Neural cell (in vitro differentiated cells): ENCODE measurements at regions not wholly inside any gene's neighbourhood (a gene's known extent, or its start where the extent isn't known, plus 50 kb on each side); places are given as distances from the start of the nearest gene placed in this dataset.

Experiments
- H2AFZ ChIP-seq: fragments of 200-600, 300-800 bp; sonication (generic), shearing (Covaris generic); 2 replicates; pipeline ENCODE4 v1.6.0; 2014; ENCODE audit warnings: low read depth, mild to moderate bottlenecking, antibody characterized with exemption, low read length, moderate library complexity
- H3F3A ChIP-seq: fragments of 200-600 bp; shearing (Covaris generic); 2 replicates; pipeline ENCODE4 v1.6.1; 2016; ENCODE audit warnings: mild to moderate bottlenecking, moderate library complexity, mixed read lengths, antibody characterized with exemption, low read length; ENCODE audit not compliant: insufficient read depth, poor library complexity, severe bottlenecking
- H3K27ac ChIP-seq: fragments of 200-600, 300-800 bp; sonication (generic), shearing (Covaris generic); 2 replicates; pipeline ENCODE4 v1.5.1; 2014; ENCODE audit warnings: mild to moderate bottlenecking, low read length, moderate library complexity
- H3K27me3 ChIP-seq: fragments of 300-800, 200-600 bp; sonication (generic), shearing (Covaris generic); 2 replicates; pipeline ENCODE4 v1.6.0; 2014; ENCODE audit warnings: mild to moderate bottlenecking, low read depth, low read length, moderate library complexity; ENCODE audit not compliant: insufficient read depth
- H3K36me3 ChIP-seq: fragments of 300-800, 200-600 bp; sonication (generic), shearing (Covaris generic); 2 replicates; pipeline ENCODE4 v1.5.1; 2014; ENCODE audit warnings: mild to moderate bottlenecking, antibody characterized with exemption, low read length, moderate library complexity; ENCODE audit not compliant: insufficient read depth
- H3K4me2 ChIP-seq: fragments of 300-800, 200-600 bp; sonication (generic), shearing (Covaris generic); 2 replicates; pipeline ENCODE4 v1.6.0; 2014; ENCODE audit warnings: mild to moderate bottlenecking, low read length
- H3K4me3 ChIP-seq: fragments of 300-800, 200-600 bp; sonication (generic), shearing (Covaris generic); 2 replicates; pipeline ENCODE4 v1.5.1; 2014; ENCODE audit warnings: mild to moderate bottlenecking, low read length, moderate library complexity
- H3K79me2 ChIP-seq: fragments of 200-600 bp; shearing (Covaris generic); replicated peaks from 2 replicates; pipeline ENCODE4 v1.6.0; 2014; ENCODE audit warnings: mild to moderate bottlenecking, low read length, moderate library complexity; ENCODE audit not compliant: insufficient read depth
- H3K9ac ChIP-seq: fragments of 300-800, 200-600 bp; sonication (generic), shearing (Covaris generic); 2 replicates; pipeline ENCODE4 v1.6.1; 2016; ENCODE audit warnings: mild to moderate bottlenecking, low read length, mixed read lengths
- H3K9me2 ChIP-seq: fragments of 200-600 bp; shearing (Covaris generic); 2 replicates; pipeline ENCODE4 v1.6.1; 2016; ENCODE audit warnings: mild to moderate bottlenecking, low read length, mixed read lengths; ENCODE audit not compliant: insufficient read depth
- H3K9me3 ChIP-seq: fragments of 200-600, 300-800 bp; sonication (generic), shearing (Covaris generic); 2 replicates; pipeline ENCODE4 v1.6.1; 2016; ENCODE audit warnings: mild to moderate bottlenecking, mixed run types, low read length, moderate library complexity, mixed read lengths
- H4K20me1 ChIP-seq: fragments of 200-600 bp; shearing (Covaris generic); 2 replicates; pipeline ENCODE4 v1.6.1; 2016; ENCODE audit warnings: mild to moderate bottlenecking, mixed run types; ENCODE audit not compliant: insufficient read depth
- CTCF ChIP-seq: fragments of 450-650 bp; IDR thresholded peaks from 2 replicates; pipeline ENCODE4 v1.5.1; 2014; ENCODE audit warnings: antibody characterized with exemption, mild to moderate bottlenecking, moderate library complexity; ENCODE audit not compliant: poor library complexity, severe bottlenecking
- EP300 ChIP-seq: fragments of 450-650 bp; conservative IDR thresholded peaks from 2 replicates; pipeline ENCODE4 v1.6.1; 2014; ENCODE audit warnings: antibody characterized with exemption, mild to moderate bottlenecking, moderate library complexity; ENCODE audit not compliant: poor library complexity, severe bottlenecking
- EZH2 ChIP-seq: fragments of 200-600, 300-800 bp; shearing (Covaris generic), sonication (generic); IDR thresholded peaks from 2 replicates; pipeline ENCODE4 v1.6.1; 2014; ENCODE audit warnings: antibody characterized with exemption, low read length, borderline replicate concordance, mild to moderate bottlenecking; ENCODE audit not compliant: insufficient read depth, poor library complexity, severe bottlenecking
- MXI1 ChIP-seq: fragments of 450-650 bp; conservative IDR thresholded peaks from 2 replicates; pipeline ENCODE4 v1.6.1; 2014; ENCODE audit warnings: antibody characterized with exemption, mild to moderate bottlenecking; ENCODE audit not compliant: poor library complexity, severe bottlenecking
- POLR2AphosphoS5 ChIP-seq: IDR thresholded peaks from 2 replicates; pipeline ENCODE4 v1.6.1; 2012
- RAD21 ChIP-seq: fragments of 450-650 bp; conservative IDR thresholded peaks from 2 replicates; pipeline ENCODE4 v1.6.1; 2014; ENCODE audit warnings: antibody characterized with exemption, mild to moderate bottlenecking, moderate library complexity
- SMC3 ChIP-seq: fragments of 450-650 bp; conservative IDR thresholded peaks from 2 replicates; pipeline ENCODE4 v1.6.1; 2014; ENCODE audit warnings: antibody characterized with exemption, mild to moderate bottlenecking, moderate library complexity; ENCODE audit not compliant: poor library complexity
- TAF1 ChIP-seq: IDR thresholded peaks from 2 replicates; pipeline ENCODE4 v1.6.1; 2012; ENCODE audit warnings: low read depth
- TF ChIP-seq, protein P1 (sequence below): IDR thresholded peaks from 2 replicates; pipeline ENCODE4 v1.6.1; 2012; ENCODE audit warnings: borderline replicate concordance

- peak; percentile 91 for TF ChIP-seq SMC3
- no peak for TF ChIP-seq MXI1
- peak; percentile 93 for TF ChIP-seq CTCF
- no peak for TF ChIP-seq TAF1
- TF ChIP-seq RAD21, result peak; percentile 94
- no peaks in the 10 kb centered on the region for H3K79me2 ChIP-seq
- no peak overlapping the region for H3K27ac ChIP-seq
- H3F3A ChIP-seq, result no peaks in the 10 kb centered on the region
- H3K4me3 ChIP-seq, result no peak overlapping the region
- no peaks in the 10 kb centered on the region for H4K20me1 ChIP-seq
- H2AFZ ChIP-seq, result no peak overlapping the region
- no peak overlapping the region for H3K9ac ChIP-seq
- H3K4me2 ChIP-seq, result no peak overlapping the region
- H3K36me3 ChIP-seq, result no peaks in the 10 kb centered on the region
- H3K9me2 ChIP-seq, result no peaks in the 10 kb centered on the region
- no peaks in the 10 kb centered on the region for H3K9me3 ChIP-seq
- no peaks in the 10 kb centered on the region for H3K27me3 ChIP-seq
Measured at GRCh38 chr20:60210779-60211617, 252.8 kb downstream of the CDH26 start.

DNA sequence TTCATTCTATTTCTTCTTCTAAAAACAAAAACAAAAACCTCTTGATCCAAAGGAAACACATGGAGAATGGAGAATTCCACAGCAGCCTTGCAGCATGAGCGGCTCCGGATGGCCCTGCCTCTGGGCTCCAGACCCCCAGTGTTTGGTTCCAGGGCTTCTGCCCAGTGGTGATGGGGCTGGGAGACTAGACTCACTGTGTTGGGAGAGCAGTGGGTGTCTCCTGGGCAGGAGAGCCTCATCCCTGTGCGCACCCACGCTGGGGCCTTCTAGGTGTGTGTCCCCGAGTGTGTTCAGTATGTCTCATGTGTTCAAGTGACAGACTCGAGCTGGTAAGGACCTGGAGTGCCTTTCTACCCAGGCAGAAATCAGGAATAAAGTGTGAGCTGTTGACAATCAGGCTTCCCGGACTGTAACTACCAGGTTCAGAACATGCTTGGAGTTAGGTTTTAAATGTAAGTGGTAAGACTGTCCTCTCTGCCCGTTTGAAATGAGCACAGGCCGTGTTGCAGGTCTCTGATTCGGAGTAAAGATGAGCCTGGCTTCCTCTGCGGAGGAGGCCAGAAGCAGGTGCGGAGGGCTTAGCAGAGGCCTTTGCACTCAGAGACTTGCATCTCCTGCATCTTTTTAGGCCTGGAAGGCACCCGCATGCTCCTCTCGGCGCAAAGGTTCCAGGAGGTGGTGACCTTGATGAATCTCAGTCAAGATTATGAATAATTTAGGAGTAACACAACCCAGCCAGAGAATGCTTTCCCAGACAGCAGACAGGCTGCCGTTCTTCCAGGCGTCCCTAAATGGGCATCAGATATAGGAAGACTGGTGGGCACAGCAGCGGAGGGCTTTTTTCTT lies 253.6 kb downstream of the CDH26 start:
- no peak for TF ChIP-seq CTCF
- no peak for TF ChIP-seq POLR2AphosphoS5
- no peak for TF ChIP-seq EP300
- TF ChIP-seq, protein P1, sequence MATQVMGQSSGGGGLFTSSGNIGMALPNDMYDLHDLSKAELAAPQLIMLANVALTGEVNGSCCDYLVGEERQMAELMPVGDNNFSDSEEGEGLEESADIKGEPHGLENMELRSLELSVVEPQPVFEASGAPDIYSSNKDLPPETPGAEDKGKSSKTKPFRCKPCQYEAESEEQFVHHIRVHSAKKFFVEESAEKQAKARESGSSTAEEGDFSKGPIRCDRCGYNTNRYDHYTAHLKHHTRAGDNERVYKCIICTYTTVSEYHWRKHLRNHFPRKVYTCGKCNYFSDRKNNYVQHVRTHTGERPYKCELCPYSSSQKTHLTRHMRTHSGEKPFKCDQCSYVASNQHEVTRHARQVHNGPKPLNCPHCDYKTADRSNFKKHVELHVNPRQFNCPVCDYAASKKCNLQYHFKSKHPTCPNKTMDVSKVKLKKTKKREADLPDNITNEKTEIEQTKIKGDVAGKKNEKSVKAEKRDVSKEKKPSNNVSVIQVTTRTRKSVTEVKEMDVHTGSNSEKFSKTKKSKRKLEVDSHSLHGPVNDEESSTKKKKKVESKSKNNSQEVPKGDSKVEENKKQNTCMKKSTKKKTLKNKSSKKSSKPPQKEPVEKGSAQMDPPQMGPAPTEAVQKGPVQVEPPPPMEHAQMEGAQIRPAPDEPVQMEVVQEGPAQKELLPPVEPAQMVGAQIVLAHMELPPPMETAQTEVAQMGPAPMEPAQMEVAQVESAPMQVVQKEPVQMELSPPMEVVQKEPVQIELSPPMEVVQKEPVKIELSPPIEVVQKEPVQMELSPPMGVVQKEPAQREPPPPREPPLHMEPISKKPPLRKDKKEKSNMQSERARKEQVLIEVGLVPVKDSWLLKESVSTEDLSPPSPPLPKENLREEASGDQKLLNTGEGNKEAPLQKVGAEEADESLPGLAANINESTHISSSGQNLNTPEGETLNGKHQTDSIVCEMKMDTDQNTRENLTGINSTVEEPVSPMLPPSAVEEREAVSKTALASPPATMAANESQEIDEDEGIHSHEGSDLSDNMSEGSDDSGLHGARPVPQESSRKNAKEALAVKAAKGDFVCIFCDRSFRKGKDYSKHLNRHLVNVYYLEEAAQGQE, result no peak
- TF ChIP-seq SMC3, result no peak
- TF ChIP-seq RAD21, result no peak
- TF ChIP-seq EZH2, result no peak
- TF ChIP-seq TAF1, result no peak

More for the DNA sequence above, 253.6 kb downstream of the CDH26 start:
- Histone ChIP-seq H3K27me3 (no peaks in the 10 kb centered on the region), H3K36me3 (no peaks in the 10 kb centered on the region), H3K9me2 (no peaks in the 10 kb centered on the region), H3K9ac (no peak overlapping the region), H2AFZ (no peak overlapping the region), H3K79me2 (no peaks in the 10 kb centered on the region), H3K27ac (no peak overlapping the region), H4K20me1 (no peaks in the 10 kb centered on the region), H3F3A (no peaks in the 10 kb centered on the region), H3K9me3 (no peaks in the 10 kb centered on the region), H3K4me2 (no peak overlapping the region), H3K4me3 (no peak overlapping the region)
